GM12878 (cell line): ENCODE measurements at regions not wholly inside any gene's neighbourhood (a gene's known extent, or its start where the extent isn't known, plus 50 kb on each side); places are given as distances from the start of the nearest gene placed in this dataset.

Experiments used
- ATAC-seq: fragments of 200-7000 bp; cut with Tn5 transposase; 3 replicates; pipeline ENCODE4 v1.9.1; 2020; ENCODE audit warnings: mild to moderate bottlenecking, moderate library complexity
- BruUV-seq: library from RNA; stranded (reverse); fragments of 400-500 nt; replicated peaks from 2 replicates; lab custom pipeline; 2021; lab: Mats Ljungman, UMichigan
- CTCF ChIA-PET: fragments of 300-600 bp; sonication (Branson Sonifier 250); formaldehyde crosslinking; extraction: SDS; loops from one replicate; lab custom pipeline; 2021; ENCODE audit warnings: inconsistent platforms; lab: Yijun Ruan, JAX
- POLR2A ChIA-PET: fragments of 350-600 bp; formaldehyde crosslinking; extraction: SDS; loops from one replicate; lab custom pipeline; 2021; ENCODE audit warnings: inconsistent platforms; lab: Charles Lee
- RAD21 ChIA-PET: fragments of 300-600 bp; sonication (Branson Sonifier 250); formaldehyde crosslinking; loops from one replicate; lab custom pipeline; 2023; ENCODE audit warnings: antibody characterized with exemption; ENCODE audit not compliant: unreplicated experiment; lab: Charles Lee
- SMC1A ChIA-PET: fragments of 300-600 bp; sonication (Branson Sonifier 250); formaldehyde crosslinking; loops from one replicate; lab custom pipeline; 2023; ENCODE audit not compliant: unreplicated experiment, uncharacterized antibody; lab: Charles Lee
- DNase-seq: peaks from one replicate; pipeline ENCODE4 v3.0.0-alpha.2; 2011; ENCODE audit warnings: low read depth, low spot score
- FAIRE-seq: peaks from 3 replicates; lab custom pipeline; 2011; peaks lifted over from hg19 to GRCh38; lab: Jason Lieb, UNC
- H2AFZ ChIP-seq: 2 replicates; pipeline ENCODE4 v1.6.0; 2011; ENCODE audit warnings: low read depth, low read length, control low read depth; ENCODE audit not compliant: control insufficient read depth
- H3K27ac ChIP-seq: 2 replicates; pipeline ENCODE4 v1.5.1; 2011; ENCODE audit warnings: control low read depth; ENCODE audit not compliant: control insufficient read depth, insufficient read depth
- H3K27me3 ChIP-seq, 2 experiments: replicated peaks in 1 of 2; 2 replicates each; pipeline versions ENCODE4 v1.6.0 to v1.6.1; 2011; ENCODE audit warnings: low read length in 1 of 2; ENCODE audit not compliant: control insufficient read depth in 2 of 2, insufficient read depth in 2 of 2
- H3K36me3 ChIP-seq, 2 experiments: 2 replicates each; pipeline ENCODE4 v1.5.1; 2011; ENCODE audit warnings: low read length in 1 of 2; ENCODE audit not compliant: control insufficient read depth in 2 of 2, insufficient read depth in 2 of 2
- H3K4me1 ChIP-seq: 2 replicates; pipeline ENCODE4 v1.6.1; 2011; ENCODE audit warnings: mild to moderate bottlenecking, low read length, moderate library complexity, mixed read lengths; ENCODE audit not compliant: control insufficient read depth, insufficient read depth
- H3K4me2 ChIP-seq: 2 replicates; pipeline ENCODE4 v1.6.0; 2011; ENCODE audit warnings: control low read depth; ENCODE audit not compliant: control insufficient read depth, insufficient read depth
- H3K4me3 ChIP-seq: fragments of 200-600 bp; sonication (generic); 2 replicates; pipeline ENCODE4 v1.5.1; 2016
- H3K79me2 ChIP-seq: 2 replicates; pipeline ENCODE4 v1.6.0; 2011; ENCODE audit warnings: low read length; ENCODE audit not compliant: control insufficient read depth, insufficient read depth
- H3K9ac ChIP-seq: 2 replicates; pipeline ENCODE4 v1.8.0; 2011; ENCODE audit warnings: low read length, control low read depth, mixed read lengths; ENCODE audit not compliant: control insufficient read depth, insufficient read depth
- H3K9me3 ChIP-seq: replicated peaks from 3 replicates; pipeline ENCODE4 v1.5.1; 2011; ENCODE audit warnings: mild to moderate bottlenecking, low read length; ENCODE audit not compliant: control insufficient read depth, insufficient read depth
- H4K20me1 ChIP-seq: 2 replicates; pipeline ENCODE4 v1.6.0; 2011; ENCODE audit not compliant: control insufficient read depth, insufficient read depth
- ATF2 ChIP-seq: IDR thresholded peaks from 2 replicates; pipeline ENCODE4 v1.6.1; 2012; ENCODE audit warnings: low read length, inconsistent platforms
- BMI1 ChIP-seq: fragments of 450-650 bp; IDR thresholded peaks from 2 replicates; pipeline ENCODE4 v1.6.1; 2016; ENCODE audit warnings: mild to moderate bottlenecking, moderate library complexity, borderline replicate concordance
- MXI1 ChIP-seq: fragments of 150-350 bp; IDR thresholded peaks from 2 replicates; pipeline ENCODE4 v1.6.1; 2011; ENCODE audit warnings: low read depth, mild to moderate bottlenecking, inconsistent platforms, low read length, improper control_type of control experiment
- NR2F1 ChIP-seq: fragments of 450-650 bp; conservative IDR thresholded peaks from 2 replicates; pipeline ENCODE4 v1.6.1; 2017; ENCODE audit warnings: mild to moderate bottlenecking
- PBX3 ChIP-seq: IDR thresholded peaks from 2 replicates; pipeline ENCODE4 v1.6.1; 2011; ENCODE audit warnings: mild to moderate bottlenecking, low read depth, low read length, moderate library complexity; ENCODE audit not compliant: insufficient replicate concordance
- RBBP5 ChIP-seq: fragments of 200-600 bp; sonication (generic); conservative IDR thresholded peaks from 2 replicates; pipeline ENCODE4 v1.6.1; 2016
- TAF1 ChIP-seq: IDR thresholded peaks from 2 replicates; pipeline ENCODE4 v1.6.1; 2011; ENCODE audit warnings: mild to moderate bottlenecking, low read depth, low read length, borderline replicate concordance
- USF1 ChIP-seq: IDR thresholded peaks from 2 replicates; pipeline ENCODE4 v1.6.1; 2011; ENCODE audit warnings: borderline replicate concordance, low read depth, mild to moderate bottlenecking, moderate library complexity, mixed read lengths, low read length; ENCODE audit not compliant: insufficient read depth; ENCODE audit errors: extremely low read length
- USF2 ChIP-seq: IDR thresholded peaks from 2 replicates; pipeline ENCODE4 v1.6.1; 2011; ENCODE audit warnings: low read depth, low read length, improper control_type of control experiment, borderline replicate concordance
- ZBTB11 ChIP-seq: fragments of 450-650 bp; formaldehyde crosslinking; IDR thresholded peaks from 2 replicates; pipeline ENCODE4 v1.5.0; 2022; ENCODE audit warnings: mild to moderate bottlenecking, missing genetic modification characterization
- ZBTB4 ChIP-seq: fragments of 450-650 bp; formaldehyde crosslinking; IDR thresholded peaks from 2 replicates; pipeline ENCODE4 v1.4.0; 2022; ENCODE audit warnings: mild to moderate bottlenecking, moderate library complexity
- WGBS: methylation state at CpG from one replicate; pipeline ENCODE4 v1.1.6; 2016; ENCODE audit warnings: low lambda C conversion rate; ENCODE audit not compliant: insufficient replicate concordance, insufficient coverage; ENCODE audit errors: missing lambda C conversion rate; 5-methylcytosine and 5-hydroxymethylcytosine counted together
- in situ Hi-C: fragments of 300-500 bp; cut with MboI; formaldehyde crosslinking; loops from 9 replicates; pipeline ENCODE4 v1.14.3; 2018; ENCODE audit warnings: mixed read lengths
- intact Hi-C: fragments of 100-400 bp; cut with micrococcal nuclease; formaldehyde crosslinking; loops from one replicate; pipeline ENCODE4 v1.14.2; 2022; ENCODE audit not compliant: unreplicated experiment

GRCh38 chr1:99502400-99502799 is 143.5 kb upstream of the PALMD start (continued):
- no peak for TF ChIP-seq ZBTB11

GRCh38 chr1:99503276-99503747 is 142.6 kb upstream of the PALMD start:
- H3K4me3 ChIP-seq, result no peak overlapping the region
- in situ Hi-C loops (no loop called here), intact Hi-C loops (no loop called here)
- H3K27me3 ChIP-seq, result no peaks in the 10 kb centered on the region
- 21% methylated on average over 4 of the region's 4 CpGs for WGBS
- H3K36me3 ChIP-seq, result no peaks in the 10 kb centered on the region
- FAIRE-seq (no peak), ATAC-seq (no peak), DNase-seq (no peak)
- ChIA-PET POLR2A (no interaction called here), CTCF (no interaction called here), SMC1A (no interaction called here), RAD21 (no interaction called here)
- no peaks in the 10 kb centered on the region for H3K79me2 ChIP-seq
- no TSS peak for BruUV-seq
- no peak overlapping the region for H2AFZ ChIP-seq
- H4K20me1 ChIP-seq, result no peaks in the 10 kb centered on the region
- no peak overlapping the region for H3K9ac ChIP-seq
- H3K27ac ChIP-seq, result no peak overlapping the region
- no peaks in the 10 kb centered on the region for H3K9me3 ChIP-seq
- H3K4me2 ChIP-seq, result no peak overlapping the region
- no peaks in the 10 kb centered on the region for H3K4me1 ChIP-seq
- TF ChIP-seq ZBTB4, result no peak
- TF ChIP-seq MXI1, result no peak
- no peak for TF ChIP-seq USF2
- no peak for TF ChIP-seq USF1
- no peak for TF ChIP-seq NR2F1
- no peak for TF ChIP-seq ATF2
- TF ChIP-seq RBBP5, result no peak
- TF ChIP-seq PBX3, result no peak
- TF ChIP-seq TAF1, result no peak
- no peak for TF ChIP-seq BMI1
